ENCODE measurements at regions not wholly inside any gene's neighbourhood (a gene's known extent, or its start where the extent isn't known, plus 50 kb on each side); places are given as distances from the start of the nearest gene placed in this dataset.

DNA sequence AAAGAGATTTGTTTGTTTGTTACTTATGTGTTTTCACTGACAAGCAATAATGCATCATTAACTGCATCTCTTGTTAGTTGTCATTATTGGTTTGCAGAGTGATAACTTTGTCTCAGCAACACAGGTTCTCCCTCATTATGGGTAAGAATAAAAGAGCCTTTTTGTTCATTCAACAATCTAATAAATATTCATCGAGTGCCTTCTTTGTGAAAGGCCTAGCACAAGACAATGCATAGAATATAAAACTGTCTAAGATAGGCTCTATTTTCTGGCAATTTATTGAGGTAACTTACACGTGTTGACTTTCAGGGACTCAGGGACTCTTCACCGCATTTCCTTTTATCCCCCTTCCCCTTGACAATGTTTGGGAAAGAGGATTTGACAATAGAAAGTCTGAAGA is 95.5 kb upstream of the KRR1 start:
- no peak for DNase-seq (ENCODE audit: low spot score)
- H3K4me1 Mint-ChIP-seq = 0 out of 2 replicates have a peak, but pooled peaks cover 2% of the 10 kb centered on the region
- peaks cover 6% of the 10 kb centered on the region for H3K9me3 Mint-ChIP-seq
- no peak for ATAC-seq
- ChIA-PET CTCF (no interaction called here), POLR2A (no interaction called here)
- H3K27ac Mint-ChIP-seq = no peak overlapping the region
- no peaks in the 10 kb centered on the region for H3K36me3 Mint-ChIP-seq
- no peak overlapping the region for H3K4me3 Mint-ChIP-seq
- TF ChIP-seq FOXJ3 (CRISPR knock-in tag; IDR thresholded peaks at IDR 0.05; ENCODE audit: borderline replicate concordance) = no peak
- TF ChIP-seq ZNF138 (CRISPR knock-in tag; conservative IDR thresholded peaks at IDR 0.05) = no peak
- TF ChIP-seq HMGA2 (CRISPR knock-in tag; IDR thresholded peaks at IDR 0.05) = no peak
- TF ChIP-seq, protein P1, sequence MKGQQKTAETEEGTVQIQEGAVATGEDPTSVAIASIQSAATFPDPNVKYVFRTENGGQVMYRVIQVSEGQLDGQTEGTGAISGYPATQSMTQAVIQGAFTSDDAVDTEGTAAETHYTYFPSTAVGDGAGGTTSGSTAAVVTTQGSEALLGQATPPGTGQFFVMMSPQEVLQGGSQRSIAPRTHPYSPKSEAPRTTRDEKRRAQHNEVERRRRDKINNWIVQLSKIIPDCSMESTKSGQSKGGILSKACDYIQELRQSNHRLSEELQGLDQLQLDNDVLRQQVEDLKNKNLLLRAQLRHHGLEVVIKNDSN (CRISPR knock-in tag; IDR thresholded peaks at IDR 0.05) = no peak
- no peak for TF ChIP-seq ZBTB21 (CRISPR knock-in tag; IDR thresholded peaks at IDR 0.05; ENCODE audit: borderline replicate concordance)
- no peak for TF ChIP-seq NR1H2 (CRISPR knock-in tag; IDR thresholded peaks at IDR 0.05)
- TF ChIP-seq, protein P2, sequence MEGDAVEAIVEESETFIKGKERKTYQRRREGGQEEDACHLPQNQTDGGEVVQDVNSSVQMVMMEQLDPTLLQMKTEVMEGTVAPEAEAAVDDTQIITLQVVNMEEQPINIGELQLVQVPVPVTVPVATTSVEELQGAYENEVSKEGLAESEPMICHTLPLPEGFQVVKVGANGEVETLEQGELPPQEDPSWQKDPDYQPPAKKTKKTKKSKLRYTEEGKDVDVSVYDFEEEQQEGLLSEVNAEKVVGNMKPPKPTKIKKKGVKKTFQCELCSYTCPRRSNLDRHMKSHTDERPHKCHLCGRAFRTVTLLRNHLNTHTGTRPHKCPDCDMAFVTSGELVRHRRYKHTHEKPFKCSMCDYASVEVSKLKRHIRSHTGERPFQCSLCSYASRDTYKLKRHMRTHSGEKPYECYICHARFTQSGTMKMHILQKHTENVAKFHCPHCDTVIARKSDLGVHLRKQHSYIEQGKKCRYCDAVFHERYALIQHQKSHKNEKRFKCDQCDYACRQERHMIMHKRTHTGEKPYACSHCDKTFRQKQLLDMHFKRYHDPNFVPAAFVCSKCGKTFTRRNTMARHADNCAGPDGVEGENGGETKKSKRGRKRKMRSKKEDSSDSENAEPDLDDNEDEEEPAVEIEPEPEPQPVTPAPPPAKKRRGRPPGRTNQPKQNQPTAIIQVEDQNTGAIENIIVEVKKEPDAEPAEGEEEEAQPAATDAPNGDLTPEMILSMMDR (IDR thresholded peaks at IDR 0.05) = no peak
- no peak for TF ChIP-seq CREB1 (CRISPR knock-in tag; IDR thresholded peaks at IDR 0.05)
- TF ChIP-seq KAT7 (CRISPR knock-in tag; IDR thresholded peaks at IDR 0.05; ENCODE audit: borderline replicate concordance) = no peak
- TF ChIP-seq, protein P3, sequence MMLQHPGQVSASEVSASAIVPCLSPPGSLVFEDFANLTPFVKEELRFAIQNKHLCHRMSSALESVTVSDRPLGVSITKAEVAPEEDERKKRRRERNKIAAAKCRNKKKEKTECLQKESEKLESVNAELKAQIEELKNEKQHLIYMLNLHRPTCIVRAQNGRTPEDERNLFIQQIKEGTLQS (CRISPR knock-in tag; conservative IDR thresholded peaks at IDR 0.05) = no peak
- TF ChIP-seq, protein P4, sequence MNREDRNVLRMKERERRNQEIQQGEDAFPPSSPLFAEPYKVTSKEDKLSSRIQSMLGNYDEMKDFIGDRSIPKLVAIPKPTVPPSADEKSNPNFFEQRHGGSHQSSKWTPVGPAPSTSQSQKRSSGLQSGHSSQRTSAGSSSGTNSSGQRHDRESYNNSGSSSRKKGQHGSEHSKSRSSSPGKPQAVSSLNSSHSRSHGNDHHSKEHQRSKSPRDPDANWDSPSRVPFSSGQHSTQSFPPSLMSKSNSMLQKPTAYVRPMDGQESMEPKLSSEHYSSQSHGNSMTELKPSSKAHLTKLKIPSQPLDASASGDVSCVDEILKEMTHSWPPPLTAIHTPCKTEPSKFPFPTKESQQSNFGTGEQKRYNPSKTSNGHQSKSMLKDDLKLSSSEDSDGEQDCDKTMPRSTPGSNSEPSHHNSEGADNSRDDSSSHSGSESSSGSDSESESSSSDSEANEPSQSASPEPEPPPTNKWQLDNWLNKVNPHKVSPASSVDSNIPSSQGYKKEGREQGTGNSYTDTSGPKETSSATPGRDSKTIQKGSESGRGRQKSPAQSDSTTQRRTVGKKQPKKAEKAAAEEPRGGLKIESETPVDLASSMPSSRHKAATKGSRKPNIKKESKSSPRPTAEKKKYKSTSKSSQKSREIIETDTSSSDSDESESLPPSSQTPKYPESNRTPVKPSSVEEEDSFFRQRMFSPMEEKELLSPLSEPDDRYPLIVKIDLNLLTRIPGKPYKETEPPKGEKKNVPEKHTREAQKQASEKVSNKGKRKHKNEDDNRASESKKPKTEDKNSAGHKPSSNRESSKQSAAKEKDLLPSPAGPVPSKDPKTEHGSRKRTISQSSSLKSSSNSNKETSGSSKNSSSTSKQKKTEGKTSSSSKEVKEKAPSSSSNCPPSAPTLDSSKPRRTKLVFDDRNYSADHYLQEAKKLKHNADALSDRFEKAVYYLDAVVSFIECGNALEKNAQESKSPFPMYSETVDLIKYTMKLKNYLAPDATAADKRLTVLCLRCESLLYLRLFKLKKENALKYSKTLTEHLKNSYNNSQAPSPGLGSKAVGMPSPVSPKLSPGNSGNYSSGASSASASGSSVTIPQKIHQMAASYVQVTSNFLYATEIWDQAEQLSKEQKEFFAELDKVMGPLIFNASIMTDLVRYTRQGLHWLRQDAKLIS (CRISPR knock-in tag; IDR thresholded peaks at IDR 0.05; ENCODE audit: borderline replicate concordance) = no peak
- TF ChIP-seq, protein P5, sequence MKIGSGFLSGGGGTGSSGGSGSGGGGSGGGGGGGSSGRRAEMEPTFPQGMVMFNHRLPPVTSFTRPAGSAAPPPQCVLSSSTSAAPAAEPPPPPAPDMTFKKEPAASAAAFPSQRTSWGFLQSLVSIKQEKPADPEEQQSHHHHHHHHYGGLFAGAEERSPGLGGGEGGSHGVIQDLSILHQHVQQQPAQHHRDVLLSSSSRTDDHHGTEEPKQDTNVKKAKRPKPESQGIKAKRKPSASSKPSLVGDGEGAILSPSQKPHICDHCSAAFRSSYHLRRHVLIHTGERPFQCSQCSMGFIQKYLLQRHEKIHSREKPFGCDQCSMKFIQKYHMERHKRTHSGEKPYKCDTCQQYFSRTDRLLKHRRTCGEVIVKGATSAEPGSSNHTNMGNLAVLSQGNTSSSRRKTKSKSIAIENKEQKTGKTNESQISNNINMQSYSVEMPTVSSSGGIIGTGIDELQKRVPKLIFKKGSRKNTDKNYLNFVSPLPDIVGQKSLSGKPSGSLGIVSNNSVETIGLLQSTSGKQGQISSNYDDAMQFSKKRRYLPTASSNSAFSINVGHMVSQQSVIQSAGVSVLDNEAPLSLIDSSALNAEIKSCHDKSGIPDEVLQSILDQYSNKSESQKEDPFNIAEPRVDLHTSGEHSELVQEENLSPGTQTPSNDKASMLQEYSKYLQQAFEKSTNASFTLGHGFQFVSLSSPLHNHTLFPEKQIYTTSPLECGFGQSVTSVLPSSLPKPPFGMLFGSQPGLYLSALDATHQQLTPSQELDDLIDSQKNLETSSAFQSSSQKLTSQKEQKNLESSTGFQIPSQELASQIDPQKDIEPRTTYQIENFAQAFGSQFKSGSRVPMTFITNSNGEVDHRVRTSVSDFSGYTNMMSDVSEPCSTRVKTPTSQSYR (CRISPR knock-in tag; IDR thresholded peaks at IDR 0.05) = no peak
- no peak for TF ChIP-seq SMAD3 (CRISPR knock-in tag; IDR thresholded peaks at IDR 0.05; ENCODE audit: borderline replicate concordance)
- no peaks in the 10 kb centered on the region for H3K27me3 Mint-ChIP-seq (ENCODE audit: low read depth)

DNA sequence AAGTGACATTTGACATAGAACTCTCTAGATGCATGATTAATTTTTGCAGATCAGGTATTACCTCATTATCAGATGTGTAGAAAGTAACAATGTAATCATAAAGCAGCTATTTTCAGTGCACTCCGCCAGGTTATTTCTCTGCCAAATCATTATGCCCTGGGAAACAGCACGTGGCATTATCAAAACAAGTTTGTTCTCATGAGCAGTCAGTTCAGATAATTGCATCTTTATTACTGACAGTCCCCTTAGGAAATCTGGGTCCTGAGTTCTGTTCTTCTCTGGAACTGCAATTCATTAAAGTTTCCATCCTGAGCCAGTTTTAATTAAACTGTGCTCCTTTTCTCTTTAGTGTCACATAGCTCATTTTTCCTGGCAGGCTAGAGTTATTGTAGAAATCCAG is 94.7 kb upstream of the KRR1 start:
- Mint-ChIP-seq H3K4me1 (peaks cover 5% of the 10 kb centered on the region; the same call in 1 of the 2 replicates), H3K27me3 (ENCODE audit: low read depth) (no peaks in the 10 kb centered on the region), H3K27ac (no peak overlapping the region), H3K9me3 (peaks cover 4% of the 10 kb centered on the region), H3K36me3 (no peaks in the 10 kb centered on the region), H3K4me3 (no peak overlapping the region)
- DNase-seq (ENCODE audit: low spot score) (no peak), ATAC-seq (no peak)
- POLR2A ChIA-PET = no interaction called here
- CTCF ChIA-PET = no interaction called here
- TF ChIP-seq ZNF671 (CRISPR knock-in tag; IDR thresholded peaks at IDR 0.05) (no peak), GRHL2 (CRISPR knock-in tag; IDR thresholded peaks at IDR 0.05; ENCODE audit: insufficient replicate concordance, severe bottlenecking) (no peak)
- TF ChIP-seq, protein P6, sequence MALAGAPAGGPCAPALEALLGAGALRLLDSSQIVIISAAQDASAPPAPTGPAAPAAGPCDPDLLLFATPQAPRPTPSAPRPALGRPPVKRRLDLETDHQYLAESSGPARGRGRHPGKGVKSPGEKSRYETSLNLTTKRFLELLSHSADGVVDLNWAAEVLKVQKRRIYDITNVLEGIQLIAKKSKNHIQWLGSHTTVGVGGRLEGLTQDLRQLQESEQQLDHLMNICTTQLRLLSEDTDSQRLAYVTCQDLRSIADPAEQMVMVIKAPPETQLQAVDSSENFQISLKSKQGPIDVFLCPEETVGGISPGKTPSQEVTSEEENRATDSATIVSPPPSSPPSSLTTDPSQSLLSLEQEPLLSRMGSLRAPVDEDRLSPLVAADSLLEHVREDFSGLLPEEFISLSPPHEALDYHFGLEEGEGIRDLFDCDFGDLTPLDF (CRISPR knock-in tag; IDR thresholded peaks at IDR 0.05) = no peak
- TF ChIP-seq, protein P7, sequence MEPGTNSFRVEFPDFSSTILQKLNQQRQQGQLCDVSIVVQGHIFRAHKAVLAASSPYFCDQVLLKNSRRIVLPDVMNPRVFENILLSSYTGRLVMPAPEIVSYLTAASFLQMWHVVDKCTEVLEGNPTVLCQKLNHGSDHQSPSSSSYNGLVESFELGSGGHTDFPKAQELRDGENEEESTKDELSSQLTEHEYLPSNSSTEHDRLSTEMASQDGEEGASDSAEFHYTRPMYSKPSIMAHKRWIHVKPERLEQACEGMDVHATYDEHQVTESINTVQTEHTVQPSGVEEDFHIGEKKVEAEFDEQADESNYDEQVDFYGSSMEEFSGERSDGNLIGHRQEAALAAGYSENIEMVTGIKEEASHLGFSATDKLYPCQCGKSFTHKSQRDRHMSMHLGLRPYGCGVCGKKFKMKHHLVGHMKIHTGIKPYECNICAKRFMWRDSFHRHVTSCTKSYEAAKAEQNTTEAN (CRISPR knock-in tag; IDR thresholded peaks at IDR 0.05) = no peak
- TF ChIP-seq, protein P8, sequence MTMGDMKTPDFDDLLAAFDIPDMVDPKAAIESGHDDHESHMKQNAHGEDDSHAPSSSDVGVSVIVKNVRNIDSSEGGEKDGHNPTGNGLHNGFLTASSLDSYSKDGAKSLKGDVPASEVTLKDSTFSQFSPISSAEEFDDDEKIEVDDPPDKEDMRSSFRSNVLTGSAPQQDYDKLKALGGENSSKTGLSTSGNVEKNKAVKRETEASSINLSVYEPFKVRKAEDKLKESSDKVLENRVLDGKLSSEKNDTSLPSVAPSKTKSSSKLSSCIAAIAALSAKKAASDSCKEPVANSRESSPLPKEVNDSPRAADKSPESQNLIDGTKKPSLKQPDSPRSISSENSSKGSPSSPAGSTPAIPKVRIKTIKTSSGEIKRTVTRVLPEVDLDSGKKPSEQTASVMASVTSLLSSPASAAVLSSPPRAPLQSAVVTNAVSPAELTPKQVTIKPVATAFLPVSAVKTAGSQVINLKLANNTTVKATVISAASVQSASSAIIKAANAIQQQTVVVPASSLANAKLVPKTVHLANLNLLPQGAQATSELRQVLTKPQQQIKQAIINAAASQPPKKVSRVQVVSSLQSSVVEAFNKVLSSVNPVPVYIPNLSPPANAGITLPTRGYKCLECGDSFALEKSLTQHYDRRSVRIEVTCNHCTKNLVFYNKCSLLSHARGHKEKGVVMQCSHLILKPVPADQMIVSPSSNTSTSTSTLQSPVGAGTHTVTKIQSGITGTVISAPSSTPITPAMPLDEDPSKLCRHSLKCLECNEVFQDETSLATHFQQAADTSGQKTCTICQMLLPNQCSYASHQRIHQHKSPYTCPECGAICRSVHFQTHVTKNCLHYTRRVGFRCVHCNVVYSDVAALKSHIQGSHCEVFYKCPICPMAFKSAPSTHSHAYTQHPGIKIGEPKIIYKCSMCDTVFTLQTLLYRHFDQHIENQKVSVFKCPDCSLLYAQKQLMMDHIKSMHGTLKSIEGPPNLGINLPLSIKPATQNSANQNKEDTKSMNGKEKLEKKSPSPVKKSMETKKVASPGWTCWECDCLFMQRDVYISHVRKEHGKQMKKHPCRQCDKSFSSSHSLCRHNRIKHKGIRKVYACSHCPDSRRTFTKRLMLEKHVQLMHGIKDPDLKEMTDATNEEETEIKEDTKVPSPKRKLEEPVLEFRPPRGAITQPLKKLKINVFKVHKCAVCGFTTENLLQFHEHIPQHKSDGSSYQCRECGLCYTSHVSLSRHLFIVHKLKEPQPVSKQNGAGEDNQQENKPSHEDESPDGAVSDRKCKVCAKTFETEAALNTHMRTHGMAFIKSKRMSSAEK (CRISPR knock-in tag; IDR thresholded peaks at IDR 0.05; ENCODE audit: borderline replicate concordance) = no peak

Measured in WTC11 (cell line).